NB4 (cell line): ENCODE measurements at regions not wholly inside any gene's neighbourhood (a gene's known extent, or its start where the extent isn't known, plus 50 kb on each side); places are given as distances from the start of the nearest gene placed in this dataset.

Source experiments
- DNase-seq: peaks from one replicate; pipeline ENCODE4 v3.0.0; 2010; ENCODE audit warnings: low read depth
- H3K4me3 ChIP-seq: one replicate; pipeline ENCODE4 v1.5.1; 2011; ENCODE audit warnings: mild to moderate bottlenecking, low read depth, low read length, moderate library complexity
- CTCF ChIP-seq: IDR thresholded peaks from one replicate; pipeline ENCODE4 v1.5.1; 2012; ENCODE audit warnings: low read depth, low read length
- MAX ChIP-seq: IDR thresholded peaks from 2 replicates; pipeline ENCODE4 v1.6.1; 2011; ENCODE audit warnings: low read depth, low read length
- MYC ChIP-seq: IDR thresholded peaks from 2 replicates; pipeline ENCODE4 v1.6.1; 2011; ENCODE audit warnings: low read depth, low read length
- POLR2A ChIP-seq: IDR thresholded peaks from 2 replicates; pipeline ENCODE4 v1.6.1; 2011; ENCODE audit warnings: mild to moderate bottlenecking; ENCODE audit not compliant: insufficient read length; ENCODE audit errors: extremely low read depth

- H3K4me3 ChIP-seq = no peak overlapping the region
- DNase-seq = no peak
- TF ChIP-seq MYC (no peak), MAX (no peak), CTCF (no peak), POLR2A (no peak)
These were observed 976.8 kb downstream of the TBC1D32 start for GRCh38 chr6:120357447-120357846.

- no peak overlapping the region for H3K4me3 ChIP-seq
- TF ChIP-seq MYC = no peak
- TF ChIP-seq CTCF = no peak
- no peak for TF ChIP-seq POLR2A
- no peak for TF ChIP-seq MAX
- DNase-seq = no peak
These were observed 978.5 kb downstream of the TBC1D32 start for GRCh38 chr6:120355822-120356221.

- TF ChIP-seq MAX (no peak), POLR2A (no peak), CTCF (no peak), MYC (no peak)
- no peak overlapping the region for H3K4me3 ChIP-seq
- DNase-seq = peak; percentile 58
These were observed 979.7 kb downstream of the TBC1D32 start for GRCh38 chr6:120354452-120355098.

GRCh38 chr6:120352491-120352890, 981.8 kb downstream of the TBC1D32 start:
- TF ChIP-seq MYC (no peak), MAX (no peak), CTCF (no peak)
- no peak for DNase-seq
- H3K4me3 ChIP-seq = no peak overlapping the region

- no peak for DNase-seq
- TF ChIP-seq CTCF (no peak), MYC (no peak), POLR2A (no peak), MAX (no peak)
- no peak overlapping the region for H3K4me3 ChIP-seq
These were observed 985.4 kb downstream of the TBC1D32 start for GRCh38 chr6:120348926-120349325.

GRCh38 chr6:120328521-120328920, 979.0 kb upstream of the MAN1A1 start:
- H3K4me3 ChIP-seq = no peak overlapping the region
- TF ChIP-seq CTCF (no peak), POLR2A (no peak), MYC (no peak), MAX (no peak)
- no peak for DNase-seq
